Kidney (tissue), 13 donors: ENCODE measurements at regions not wholly inside any gene's neighbourhood (a gene's known extent, or its start where the extent isn't known, plus 50 kb on each side); places are given as distances from the start of the nearest gene placed in this dataset.
A peak's percentile ranks its signal among the peaks of the same experiment; 100 is the strongest.

Experiments used
- DNase-seq, 5 donors: peaks; one replicate each; pipeline ENCODE4 v3.0.0-alpha.2; 2013 to 2020
- FAIRE-seq: peaks from 2 replicates; lab custom pipeline; 2012; peaks lifted over from hg19 to GRCh38; lab: Jason Lieb, UNC
- H3K27ac ChIP-seq, 2 donors: one replicate each; pipeline ENCODE4 v1.7.0; 2013; ENCODE audit warnings: low read depth in 2 of 2, low read length in 2 of 2, inconsistent platforms in 1 of 2
- H3K27me3 ChIP-seq: one replicate; pipeline ENCODE4 v1.7.1; 2013; ENCODE audit warnings: low read length, inconsistent platforms; ENCODE audit not compliant: control insufficient read depth, insufficient read depth
- H3K36me3 ChIP-seq, 3 donors: one replicate each; pipeline versions ENCODE4 v1.7.0 to v1.7.1; 2013; ENCODE audit warnings: low read length in 3 of 3, control low read depth in 1 of 3, inconsistent platforms in 1 of 3; ENCODE audit not compliant: insufficient read depth in 3 of 3, control insufficient read depth in 2 of 3
- H3K4me1 ChIP-seq, 3 donors: one replicate each; pipeline versions ENCODE4 v1.7.0 to v1.7.1; 2013; ENCODE audit warnings: low read length in 3 of 3, inconsistent platforms in 1 of 3, low read depth in 1 of 3; ENCODE audit not compliant: control insufficient read depth in 2 of 3, insufficient read depth in 2 of 3
- H3K4me3 ChIP-seq, 3 donors: one replicate each; pipeline versions ENCODE4 v1.7.0 to v1.8.1; 2013; ENCODE audit warnings: low read length in 3 of 3, control low read depth in 1 of 3, inconsistent platforms in 1 of 3
- H3K9ac ChIP-seq, 3 donors: one replicate each; pipeline versions ENCODE4 v1.7.0 to v1.7.1; 2013; ENCODE audit warnings: low read length in 3 of 3, control low read depth in 1 of 3, inconsistent platforms in 1 of 3
- H3K9me3 ChIP-seq, 3 donors: one replicate each; pipeline versions ENCODE4 v1.7.0 to v1.7.1; 2013; ENCODE audit warnings: low read length in 3 of 3, control low read depth in 1 of 3, inconsistent platforms in 1 of 3; ENCODE audit not compliant: control insufficient read depth in 2 of 3, insufficient read depth in 1 of 3
- CTCF ChIP-seq: IDR thresholded peaks from 3 replicates; pipeline ENCODE4 v1.5.1; 2012; ENCODE audit warnings: mild to moderate bottlenecking, moderate library complexity, borderline replicate concordance; ENCODE audit not compliant: insufficient read depth; ENCODE audit errors: extremely low read depth
- intact Hi-C: fragments of 100-400 bp; cut with DNase I; formaldehyde crosslinking; loops from one replicate; pipeline ENCODE4 v1.11.1; 2022
- donor health status: control.
- donor health status: control.
- donor health status: control.
- donor health status: control.
- donor health status: control.
- donor health status: DM: yes; HTN: yes; CAD: no.
- donor health status: Normal renal cell carcinoma (clear cell type).

- no peaks in the 10 kb centered on the region for H3K36me3 ChIP-seq
These were observed 132.7 kb upstream of the DYRK2 start for GRCh38 chr12:67515679-67516340.

DNA sequence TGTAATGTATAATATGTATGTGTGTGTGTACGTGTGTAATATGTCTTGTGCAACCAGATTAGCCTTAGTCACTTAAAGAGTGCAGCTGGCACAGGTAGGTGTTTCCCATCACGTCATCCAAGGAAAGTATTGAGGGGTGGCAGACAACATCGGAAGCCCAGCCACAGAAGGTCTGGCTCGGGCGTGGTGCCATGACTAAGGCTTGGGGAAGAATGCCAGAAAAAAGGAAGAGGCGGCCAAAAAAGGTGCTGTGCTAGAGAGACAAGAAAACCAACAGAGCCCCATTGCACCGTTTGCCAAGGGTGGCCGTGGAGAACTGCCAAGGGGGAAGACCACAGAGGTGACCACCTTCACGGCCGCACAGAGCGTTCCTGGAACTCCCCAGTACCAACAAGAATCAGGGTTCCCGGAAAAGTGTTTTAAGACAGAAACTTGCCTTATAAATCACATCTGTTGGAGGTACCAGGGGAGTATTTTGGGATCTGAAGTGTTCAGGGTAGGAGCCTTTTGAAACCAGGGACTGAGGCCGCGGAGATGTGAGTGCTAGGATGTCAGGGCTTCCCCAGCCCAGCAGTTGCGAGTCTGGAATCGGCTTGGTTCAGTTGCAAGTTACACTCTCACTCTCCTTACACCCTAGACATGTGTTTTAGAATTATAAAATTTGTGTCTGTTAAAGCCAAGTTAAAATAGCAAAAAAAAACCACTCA, 131.2 kb upstream of the DYRK2 start:
- Histone ChIP-seq H3K4me3 (no peak overlapping the region), H3K9ac (no peak overlapping the region), H3K9me3 (no peaks in the 10 kb centered on the region), H3K36me3 (no peaks in the 10 kb centered on the region), H3K27me3 (no peaks in the 10 kb centered on the region), H3K27ac (no peak overlapping the region), H3K4me1 (peaks cover 0 to 3% (median 0%) of the 10 kb centered on the region in 3 donors)
- intact Hi-C loops: no loop called here
- no peak for DNase-seq
- TF ChIP-seq CTCF: no peak
- FAIRE-seq: no peak

More at GRCh38 chr12:67515679-67516340, 132.7 kb upstream of the DYRK2 start:
- peaks cover 0 to 3% (median 0%) of the 10 kb centered on the region in 3 donors for H3K4me1 ChIP-seq
- no peaks in the 10 kb centered on the region for H3K27me3 ChIP-seq
- no peak for FAIRE-seq
- H3K9ac ChIP-seq: no peak overlapping the region
- H3K4me3 ChIP-seq: no peak overlapping the region
- intact Hi-C loops: no loop called here
- no peak for TF ChIP-seq CTCF
- no peaks in the 10 kb centered on the region for H3K9me3 ChIP-seq
- DNase-seq: peak in 3 of 5 donors; percentile 43 to 47 (median 46)
- no peak overlapping the region for H3K27ac ChIP-seq

DNA sequence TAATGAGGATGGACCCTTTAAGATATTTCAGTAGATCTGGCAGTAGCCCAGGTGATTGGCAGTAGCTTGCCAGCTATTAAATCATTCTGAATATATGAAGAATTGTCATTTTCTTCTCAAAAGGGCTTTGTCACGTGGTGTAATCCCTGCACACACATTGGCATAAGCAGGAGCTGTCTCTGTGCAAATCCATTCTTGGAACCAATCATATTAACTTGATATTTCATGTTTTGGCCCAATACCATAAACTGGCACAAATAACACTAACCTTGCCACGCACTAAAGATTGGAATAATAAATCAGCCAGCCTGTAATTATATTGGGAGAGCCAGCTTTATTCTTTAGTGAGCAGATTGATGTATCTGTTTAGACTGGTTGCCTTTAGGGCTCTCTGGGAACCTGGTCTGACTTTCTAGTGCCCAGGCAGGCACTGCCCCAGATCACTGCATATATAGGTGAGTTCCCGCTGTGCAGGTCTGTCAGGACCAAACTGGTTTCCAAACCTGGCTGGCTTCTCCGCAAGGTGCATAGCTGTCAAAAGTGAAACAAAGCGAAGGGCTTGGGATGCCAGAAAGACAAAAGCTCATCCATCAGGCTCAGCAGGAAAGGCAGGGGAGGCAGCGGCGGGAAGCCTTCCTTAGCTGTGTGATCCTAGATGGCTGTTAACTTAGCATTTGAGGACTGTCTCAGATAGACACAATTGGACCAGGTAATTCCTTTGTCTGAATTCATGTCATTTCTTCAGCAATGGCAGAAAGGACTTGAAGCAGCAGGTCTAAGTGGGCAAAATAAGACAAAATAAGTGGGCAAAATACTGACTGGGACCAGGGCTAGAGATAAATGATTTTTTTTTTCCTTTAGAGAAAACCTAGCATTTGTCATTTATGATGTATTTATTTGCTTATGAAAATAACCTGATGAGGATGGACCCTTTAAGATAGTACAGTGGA, 128.8 kb upstream of the DYRK2 start:
- no peak for TF ChIP-seq CTCF
- intact Hi-C loops: no loop called here
- Histone ChIP-seq H3K27ac (no peak overlapping the region), H3K36me3 (no peaks in the 10 kb centered on the region), H3K4me1 (no peaks in the 10 kb centered on the region), H3K9me3 (no peaks in the 10 kb centered on the region), H3K27me3 (no peaks in the 10 kb centered on the region), H3K4me3 (no peak overlapping the region), H3K9ac (no peak overlapping the region)
- FAIRE-seq: no peak
- DNase-seq: no peak
